Nephron (organoid): ENCODE measurements at regions not wholly inside any gene's neighbourhood (a gene's known extent, or its start where the extent isn't known, plus 50 kb on each side); places are given as distances from the start of the nearest gene placed in this dataset.

Experiments used
- H3K27ac Mint-ChIP-seq, 3 experiments: 2 replicates each; pipeline ENCODE4 v1.8.0; 2020; ENCODE audit warnings: mixed read lengths in 3 of 3, mild to moderate bottlenecking in 2 of 3, moderate library complexity in 1 of 3
- H3K27me3 Mint-ChIP-seq: 2 replicates; pipeline ENCODE4 v1.8.0; 2021; ENCODE audit warnings: low read depth, mild to moderate bottlenecking, moderate library complexity, mixed read lengths
- H3K36me3 Mint-ChIP-seq: 2 replicates; pipeline ENCODE4 v1.8.0; 2020; ENCODE audit warnings: low read depth, mixed read lengths
- H3K4me1 Mint-ChIP-seq: 2 replicates; pipeline ENCODE4 v1.8.0; 2020; ENCODE audit warnings: mixed read lengths
- H3K4me3 Mint-ChIP-seq, 3 experiments: 2 replicates each; pipeline ENCODE4 v1.8.0; 2020; ENCODE audit warnings: mild to moderate bottlenecking in 3 of 3, mixed read lengths in 3 of 3, moderate library complexity in 2 of 3
- H3K9me3 Mint-ChIP-seq: 2 replicates; pipeline ENCODE4 v1.8.0; 2020; ENCODE audit warnings: mixed read lengths
- CTCF ChIP-seq, 3 experiments: fragments of 200-600 bp; sonication (generic); IDR thresholded peaks; one replicate each; pipeline ENCODE4 v1.5.0; 2021; ENCODE audit warnings: antibody characterized with exemption in 3 of 3; ENCODE audit not compliant: unreplicated experiment in 3 of 3

DNA sequence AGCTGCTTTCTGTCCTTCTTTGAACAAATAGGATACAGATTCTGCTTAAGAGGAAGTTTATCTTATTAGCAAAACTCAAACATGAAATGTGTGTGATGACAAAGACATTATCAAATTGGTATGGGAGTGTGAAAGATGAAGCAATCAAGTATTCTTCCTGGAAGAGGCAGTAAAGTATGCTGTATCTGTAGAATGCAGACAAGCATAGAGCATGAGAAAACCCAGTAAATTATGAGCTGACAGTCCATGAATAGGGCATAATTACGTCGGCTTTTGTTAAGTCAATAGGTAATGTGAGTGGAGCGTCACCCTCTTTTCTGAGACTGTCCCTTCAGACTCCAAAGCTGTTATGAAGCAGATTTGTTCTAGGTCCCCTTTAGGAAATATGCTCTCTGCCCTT lies 458.6 kb upstream of the NWD2 start:
- no peak for TF ChIP-seq CTCF (IDR thresholded peaks at IDR 0.05; ENCODE audit: unreplicated experiment in 3 of 3)
- Mint-ChIP-seq H3K27ac (no peak overlapping the region), H3K9me3 (no peaks in the 10 kb centered on the region), H3K4me3 (no peak overlapping the region), H3K4me1 (no peaks in the 10 kb centered on the region), H3K36me3 (no peaks in the 10 kb centered on the region), H3K27me3 (no peaks in the 10 kb centered on the region)

- Mint-ChIP-seq H3K27me3 (no peaks in the 10 kb centered on the region), H3K4me1 (no peaks in the 10 kb centered on the region), H3K27ac (no peak overlapping the region), H3K4me3 (no peak overlapping the region), H3K9me3 (no peaks in the 10 kb centered on the region), H3K36me3 (no peaks in the 10 kb centered on the region)
- no peak for TF ChIP-seq CTCF (IDR thresholded peaks at IDR 0.05; ENCODE audit: unreplicated experiment in 3 of 3)
These were observed 458.0 kb upstream of the NWD2 start for GRCh38 chr4:36786519-36786918.

- H3K4me3 Mint-ChIP-seq: no peak overlapping the region
- no peaks in the 10 kb centered on the region for H3K27me3 Mint-ChIP-seq
- H3K4me1 Mint-ChIP-seq: no peaks in the 10 kb centered on the region
- H3K27ac Mint-ChIP-seq: no peak overlapping the region
- no peaks in the 10 kb centered on the region for H3K36me3 Mint-ChIP-seq
- H3K9me3 Mint-ChIP-seq: peaks cover 5% of the 10 kb centered on the region
- TF ChIP-seq CTCF (IDR thresholded peaks at IDR 0.05; ENCODE audit: unreplicated experiment in 3 of 3): no peak
These were observed 449.8 kb upstream of the NWD2 start for GRCh38 chr4:36794716-36795115.

DNA sequence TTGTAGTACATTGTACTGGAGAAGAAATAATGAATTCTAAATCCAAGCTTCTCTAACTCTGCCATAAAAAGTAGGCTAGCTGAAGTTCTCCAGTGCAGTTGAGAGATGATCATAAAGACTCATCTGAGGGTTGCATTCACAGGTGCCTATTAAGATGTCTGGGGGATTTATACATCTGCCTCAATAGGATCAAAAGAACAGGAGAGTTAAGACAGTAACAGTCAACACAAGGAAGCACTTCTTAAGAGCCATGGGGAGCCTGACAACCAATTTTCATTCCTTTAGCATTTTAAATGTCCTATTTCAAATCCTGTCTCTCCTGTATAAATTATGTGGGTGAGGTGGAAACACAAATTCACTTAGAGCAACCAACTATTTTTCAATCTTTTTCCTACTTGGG lies 432.4 kb upstream of the NWD2 start:
- no peaks in the 10 kb centered on the region for H3K27me3 Mint-ChIP-seq
- no peak overlapping the region for H3K4me3 Mint-ChIP-seq
- no peak for TF ChIP-seq CTCF (IDR thresholded peaks at IDR 0.05; ENCODE audit: unreplicated experiment in 3 of 3)
- H3K4me1 Mint-ChIP-seq: no peaks in the 10 kb centered on the region
- H3K9me3 Mint-ChIP-seq: no peaks in the 10 kb centered on the region
- no peaks in the 10 kb centered on the region for H3K36me3 Mint-ChIP-seq
- no peak overlapping the region for H3K27ac Mint-ChIP-seq

DNA sequence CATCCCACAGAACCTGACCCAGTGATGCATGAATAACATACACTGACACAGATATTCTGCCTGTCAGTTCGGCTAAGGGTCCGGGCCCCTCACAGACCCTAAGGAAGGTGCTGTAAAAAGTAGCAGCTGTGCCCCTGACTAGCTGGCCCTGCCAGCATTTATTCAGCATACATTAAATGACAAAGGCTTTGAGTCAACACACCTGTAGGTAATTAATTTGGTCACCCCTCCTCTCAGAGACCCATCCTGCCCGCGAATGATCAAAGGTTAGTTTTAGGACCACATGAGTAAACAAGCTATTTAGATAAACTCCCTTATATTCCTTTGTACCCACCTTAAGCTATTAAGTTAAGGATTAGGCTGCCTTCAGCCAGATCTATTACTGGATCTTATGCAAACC lies 429.0 kb upstream of the NWD2 start:
- H3K4me3 Mint-ChIP-seq: no peak overlapping the region
- TF ChIP-seq CTCF (IDR thresholded peaks at IDR 0.05; ENCODE audit: unreplicated experiment in 3 of 3): no peak
- no peaks in the 10 kb centered on the region for H3K36me3 Mint-ChIP-seq
- H3K9me3 Mint-ChIP-seq: no peaks in the 10 kb centered on the region
- H3K4me1 Mint-ChIP-seq: no peaks in the 10 kb centered on the region
- H3K27me3 Mint-ChIP-seq: no peaks in the 10 kb centered on the region
- H3K27ac Mint-ChIP-seq: no peak overlapping the region

- no peaks in the 10 kb centered on the region for H3K27me3 Mint-ChIP-seq
- H3K27ac Mint-ChIP-seq: no peak overlapping the region
- H3K4me1 Mint-ChIP-seq: no peaks in the 10 kb centered on the region
- TF ChIP-seq CTCF (IDR thresholded peaks at IDR 0.05; ENCODE audit: unreplicated experiment in 3 of 3): no peak
- H3K4me3 Mint-ChIP-seq: no peak overlapping the region
- peaks cover 7% of the 10 kb centered on the region for H3K9me3 Mint-ChIP-seq
- H3K36me3 Mint-ChIP-seq: no peaks in the 10 kb centered on the region
These were observed 421.2 kb upstream of the NWD2 start for GRCh38 chr4:36823199-36823967.
